Aorta (tissue), 5 donors: ENCODE measurements at regions not wholly inside any gene's neighbourhood (a gene's known extent, or its start where the extent isn't known, plus 50 kb on each side); places are given as distances from the start of the nearest gene placed in this dataset.

Experiments used
- ATAC-seq: fragments of 200-7000 bp; cut with Tn5 transposase; one replicate; pipeline ENCODE4 v1.9.1; 2022; ENCODE audit warnings: moderate library complexity; ENCODE audit not compliant: low FRiP score
- DNase-seq, 2 donors: peaks; one replicate each; pipeline ENCODE4 v3.0.0-alpha.2; 2020
- H3K27ac ChIP-seq, 2 donors: one replicate each; pipeline ENCODE4 v1.5.1; 2013; ENCODE audit warnings: low read length in 2 of 2, mild to moderate bottlenecking in 2 of 2, moderate library complexity in 2 of 2, control low read depth in 1 of 2, inconsistent platforms in 1 of 2, low read depth in 1 of 2
- H3K27me3 ChIP-seq, 2 donors: one replicate each; pipeline ENCODE4 v1.6.1; 2013; ENCODE audit warnings: control low read depth in 1 of 2, low read length in 1 of 2, mild to moderate bottlenecking in 1 of 2, moderate library complexity in 1 of 2; ENCODE audit not compliant: insufficient read depth in 2 of 2, control insufficient read depth in 1 of 2
- H3K36me3 ChIP-seq, 2 donors: one replicate each; pipeline ENCODE4 v1.6.1; 2013; ENCODE audit warnings: control low read depth in 1 of 2, low read length in 1 of 2, mild to moderate bottlenecking in 1 of 2; ENCODE audit not compliant: insufficient read depth in 2 of 2, control insufficient read depth in 1 of 2
- H3K4me1 ChIP-seq, 2 donors: one replicate each; pipeline ENCODE4 v1.6.1; 2013; ENCODE audit warnings: low read length in 2 of 2, control low read depth in 1 of 2, mild to moderate bottlenecking in 1 of 2, moderate library complexity in 1 of 2; ENCODE audit not compliant: insufficient read depth in 2 of 2, control insufficient read depth in 1 of 2
- H3K4me3 ChIP-seq, 2 donors: one replicate each; pipeline ENCODE4 v1.5.1; 2013; ENCODE audit warnings: low read length in 2 of 2, control low read depth in 1 of 2, mild to moderate bottlenecking in 1 of 2
- H3K9me3 ChIP-seq: one replicate; pipeline ENCODE4 v1.6.1; 2013; ENCODE audit warnings: mild to moderate bottlenecking, low read length; ENCODE audit not compliant: control insufficient read depth
- WGBS, 2 donors: extraction: QIAGEN DNeasy Blood & Tissue Kit; methylation state at CpG; one replicate each; pipeline ENCODE4 v1.1.7; 2013; 5-methylcytosine and 5-hydroxymethylcytosine counted together
- intact Hi-C, 2 donors: fragments of 100-400 bp; cut with DNase I; formaldehyde crosslinking; loops; one replicate each; pipeline versions ENCODE4 v1.14.2 to v1.15.0; 2022
- donor health status: healthy with polysubstance abuse.
- donor health status: Bipolar disorder and iron deficiency.
- donor health status: DM: no; HTN: no; CAD: no.
- donor health status: DM: no; HTN: no; CAD: no.
- donor health status: DM: yes; HTN: yes; CAD: no.

GRCh38 chr5:101679816-101680215, 616.3 kb downstream of the SLCO4C1 start:
- Histone ChIP-seq H3K4me1 (no peaks in the 10 kb centered on the region), H3K9me3 (no peaks in the 10 kb centered on the region), H3K36me3 (no peaks in the 10 kb centered on the region), H3K4me3 (no peak overlapping the region), H3K27me3 (no peaks in the 10 kb centered on the region), H3K27ac (no peak overlapping the region)
- DNase-seq: no peak
- no peak for ATAC-seq
- intact Hi-C loops: loop anchor here in 1 of 2 donors (5.0 kb wide), 1 partner anchor 297 kb away; no protein-coding TSS in a partner anchor
- WGBS, 2 donors: 64 to 77% methylated on average over 2 of the region's 2 CpGs

GRCh38 chr5:101678481-101679193, 617.4 kb downstream of the SLCO4C1 start:
- no peaks in the 10 kb centered on the region for H3K36me3 ChIP-seq
- H3K4me3 ChIP-seq: no peak overlapping the region
- H3K27ac ChIP-seq: no peak overlapping the region
- H3K9me3 ChIP-seq: no peaks in the 10 kb centered on the region
- 7 to 8% methylated on average over 7 of the region's 7 CpGs for WGBS, 2 donors
- DNase-seq: peak in 1 of 2 donors; percentile 48
- intact Hi-C loops: loop anchor here in 1 of 2 donors (5.0 kb wide), 1 partner anchor 299 kb away; no protein-coding TSS in a partner anchor
- H3K27me3 ChIP-seq: no peaks in the 10 kb centered on the region
- peak; percentile 79 for ATAC-seq
- H3K4me1 ChIP-seq: no peaks in the 10 kb centered on the region

DNA sequence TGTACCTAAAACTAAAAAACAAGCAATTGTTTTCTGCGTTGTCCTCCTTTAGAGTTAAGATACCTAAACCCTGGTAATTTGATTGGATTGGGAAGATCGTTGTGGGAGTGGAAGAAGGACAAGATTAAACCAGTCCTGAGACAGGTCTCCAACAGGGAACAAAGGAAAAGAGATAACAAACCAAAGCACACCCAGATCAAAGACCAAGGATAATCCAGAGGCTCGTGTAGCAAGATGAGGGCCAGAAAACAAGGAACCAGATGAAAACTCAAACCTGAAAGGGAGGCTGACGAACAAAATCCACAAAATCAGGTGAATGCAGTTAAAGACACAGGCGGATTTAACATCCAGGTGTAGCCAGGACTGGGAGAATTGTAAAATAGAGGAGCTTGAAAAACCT, 618.1 kb downstream of the SLCO4C1 start:
- ATAC-seq (no peak), DNase-seq (no peak)
- no peaks in the 10 kb centered on the region for H3K27me3 ChIP-seq
- no peaks in the 10 kb centered on the region for H3K4me1 ChIP-seq
- no peak overlapping the region for H3K27ac ChIP-seq
- no peaks in the 10 kb centered on the region for H3K9me3 ChIP-seq
- no peak overlapping the region for H3K4me3 ChIP-seq
- no peaks in the 10 kb centered on the region for H3K36me3 ChIP-seq
- intact Hi-C loops: loop anchor here in 1 of 2 donors (5.0 kb wide), 1 partner anchor 299 kb away; no protein-coding TSS in a partner anchor
- 64 to 81% methylated on average over 5 of the region's 5 CpGs for WGBS, 2 donors

DNA sequence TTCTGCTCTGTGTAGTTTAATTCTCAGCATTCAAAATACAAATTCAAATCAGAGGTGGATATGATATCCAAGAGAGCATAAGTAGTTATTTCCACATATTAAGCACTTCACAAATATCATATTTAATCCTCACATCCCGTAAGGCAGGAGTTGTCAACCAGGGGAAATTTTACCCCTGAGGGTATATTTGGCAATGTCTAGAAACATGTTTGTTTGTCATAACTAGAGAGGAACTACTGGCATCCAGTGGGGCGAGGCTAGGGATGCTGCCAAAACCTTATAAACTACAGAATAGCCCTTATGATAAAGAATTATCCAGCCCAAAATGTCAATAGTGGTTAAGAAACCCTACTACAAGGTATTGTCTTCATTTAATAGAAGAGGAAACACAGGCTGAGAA, 619.4 kb downstream of the SLCO4C1 start:
- no peaks in the 10 kb centered on the region for H3K36me3 ChIP-seq
- intact Hi-C loops: loop anchor here in 1 of 2 donors (5.0 kb wide), 1 partner anchor 301 kb away; no protein-coding TSS in a partner anchor
- H3K27ac ChIP-seq: no peak overlapping the region
- no peaks in the 10 kb centered on the region for H3K27me3 ChIP-seq
- H3K4me1 ChIP-seq: no peaks in the 10 kb centered on the region
- ATAC-seq (no peak), DNase-seq (no peak)
- 77 to 86% methylated on average over 2 of the region's 2 CpGs for WGBS, 2 donors
- H3K9me3 ChIP-seq: no peaks in the 10 kb centered on the region
- no peak overlapping the region for H3K4me3 ChIP-seq

GRCh38 chr5:101675510-101676219, 620.4 kb downstream of the SLCO4C1 start:
- H3K27me3 ChIP-seq: no peaks in the 10 kb centered on the region
- no peaks in the 10 kb centered on the region for H3K36me3 ChIP-seq
- no peak for DNase-seq
- H3K27ac ChIP-seq: no peak overlapping the region
- H3K4me3 ChIP-seq: no peak overlapping the region
- H3K4me1 ChIP-seq: no peaks in the 10 kb centered on the region
- intact Hi-C loops: loop anchor here in 1 of 2 donors (5.0 kb wide), 1 partner anchor 302 kb away; no protein-coding TSS in a partner anchor
- no peak for ATAC-seq
- H3K9me3 ChIP-seq: no peaks in the 10 kb centered on the region
- 69 to 75% methylated on average over 4 of the region's 4 CpGs for WGBS, 2 donors

DNA sequence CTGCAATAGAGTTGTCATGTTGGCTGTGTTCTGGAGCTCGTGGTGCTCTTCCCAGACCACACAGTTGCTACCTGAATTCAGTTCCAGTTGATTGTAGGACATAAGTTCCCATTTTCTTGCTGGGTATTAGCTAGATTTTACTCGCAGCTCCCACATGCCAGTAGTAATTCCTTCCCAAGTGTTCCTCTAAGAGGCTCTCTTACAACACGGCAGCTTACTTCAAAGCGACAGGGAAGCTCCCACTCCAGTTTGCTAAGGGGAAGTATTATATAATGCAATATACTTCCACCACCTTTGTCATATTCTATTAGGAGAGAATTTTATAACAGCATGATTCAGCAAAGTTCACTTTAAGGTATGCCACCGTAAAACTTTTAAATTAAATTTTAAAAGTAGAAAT, 623.0 kb downstream of the SLCO4C1 start:
- no peak overlapping the region for H3K4me3 ChIP-seq
- no peaks in the 10 kb centered on the region for H3K27me3 ChIP-seq
- H3K4me1 ChIP-seq: no peaks in the 10 kb centered on the region
- H3K27ac ChIP-seq: no peak overlapping the region
- H3K36me3 ChIP-seq: no peaks in the 10 kb centered on the region
- intact Hi-C loops: no loop called here
- ATAC-seq (no peak), DNase-seq (no peak)
- 82 to 87% methylated on average over 5 of the region's 5 CpGs for WGBS, 2 donors
- no peaks in the 10 kb centered on the region for H3K9me3 ChIP-seq

DNA sequence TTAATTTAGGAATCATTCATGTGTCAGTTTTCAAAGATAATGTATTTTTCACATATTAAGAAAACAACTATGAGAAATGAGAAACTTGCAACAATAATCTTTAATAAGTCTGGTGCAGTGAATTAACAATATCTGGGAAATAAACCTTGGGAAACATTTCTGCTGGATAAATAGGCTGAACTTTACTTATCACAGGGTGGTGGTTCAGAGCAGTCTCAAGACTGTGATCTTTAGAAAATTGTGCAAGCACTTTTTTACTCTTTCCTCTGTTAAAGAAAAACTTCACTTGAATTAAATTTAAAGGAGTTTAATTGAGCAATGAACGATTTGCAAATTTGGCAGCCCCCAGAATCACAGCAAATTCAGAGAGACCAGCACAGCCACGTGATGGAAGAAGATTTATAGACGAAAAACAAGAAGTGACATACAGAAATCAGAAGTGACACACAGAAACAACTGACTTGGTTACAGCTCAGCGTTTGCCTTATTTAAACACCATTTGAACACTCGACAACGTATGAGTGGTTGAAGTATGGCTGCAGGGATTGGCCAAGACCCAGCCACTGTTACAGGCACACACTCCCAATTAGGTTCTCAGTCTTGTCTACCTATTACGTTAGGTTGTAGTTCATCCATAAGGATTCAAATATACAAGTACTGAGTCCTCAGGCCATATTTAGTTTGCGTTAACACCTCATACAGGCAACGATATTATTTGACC, 631.9 kb downstream of the SLCO4C1 start:
- Histone ChIP-seq H3K4me3 (no peak overlapping the region), H3K36me3 (no peaks in the 10 kb centered on the region), H3K4me1 (no peaks in the 10 kb centered on the region), H3K9me3 (no peaks in the 10 kb centered on the region), H3K27ac (no peak overlapping the region), H3K27me3 (no peaks in the 10 kb centered on the region)
- intact Hi-C loops: no loop called here
- ATAC-seq: no peak
- WGBS, 2 donors: 46 to 51% methylated on average over 9 of the region's 9 CpGs
- DNase-seq: no peak

GRCh38 chr5:101663543-101663942, 632.5 kb downstream of the SLCO4C1 start:
- no peaks in the 10 kb centered on the region for H3K36me3 ChIP-seq
- no peaks in the 10 kb centered on the region for H3K27me3 ChIP-seq
- intact Hi-C loops: no loop called here
- no peaks in the 10 kb centered on the region for H3K9me3 ChIP-seq
- 38 to 51% methylated on average over 2 of the region's 2 CpGs for WGBS, 2 donors
- ATAC-seq (no peak), DNase-seq (no peak)
- H3K4me1 ChIP-seq: no peaks in the 10 kb centered on the region
- no peak overlapping the region for H3K4me3 ChIP-seq
- no peak overlapping the region for H3K27ac ChIP-seq
